Right atrium auricular region (tissue), 2 donors: ENCODE measurements at regions not wholly inside any gene's neighbourhood (a gene's known extent, or its start where the extent isn't known, plus 50 kb on each side); places are given as distances from the start of the nearest gene placed in this dataset.

Source experiments
- DNase-seq: peaks from one replicate; pipeline ENCODE4 v3.0.0-alpha.2; 2019; ENCODE audit warnings: low spot score
- H3K27ac ChIP-seq, 2 donors: fragments of 200-600 bp; sonication (generic); 1 replicate in 1 of 2; 2 replicates in 1 of 2; pipeline ENCODE4 v1.5.1; 2016 to 2019
- H3K27me3 ChIP-seq, 2 donors: fragments of 200-600 bp; sonication (generic); one replicate each; pipeline versions ENCODE4 v1.5.1 to v1.6.0; 2017 to 2019
- H3K36me3 ChIP-seq: fragments of 200-600 bp; sonication (generic); one replicate; pipeline ENCODE4 v1.5.1; 2016
- H3K4me1 ChIP-seq, 2 donors: fragments of 200-600 bp; sonication (generic); one replicate each; pipeline versions ENCODE4 v1.5.1 to v1.6.0; 2017 to 2019
- H3K4me3 ChIP-seq, 2 donors: fragments of 200-600 bp; sonication (generic); 1 replicate in 1 of 2; 2 replicates in 1 of 2; pipeline ENCODE4 v1.5.1; 2017 to 2019; ENCODE audit warnings: mild to moderate bottlenecking in 1 of 2, moderate library complexity in 1 of 2
- H3K9me3 ChIP-seq, 2 donors: fragments of 200-600 bp; sonication (generic); one replicate each; pipeline ENCODE4 v1.5.1; 2019
- TF ChIP-seq, protein P1 (sequence below), 2 donors: fragments of 200-600 bp; sonication (generic); IDR thresholded peaks; one replicate each; pipeline ENCODE4 v1.5.1; 2019; ENCODE audit warnings: antibody characterized with exemption in 2 of 2

DNA sequence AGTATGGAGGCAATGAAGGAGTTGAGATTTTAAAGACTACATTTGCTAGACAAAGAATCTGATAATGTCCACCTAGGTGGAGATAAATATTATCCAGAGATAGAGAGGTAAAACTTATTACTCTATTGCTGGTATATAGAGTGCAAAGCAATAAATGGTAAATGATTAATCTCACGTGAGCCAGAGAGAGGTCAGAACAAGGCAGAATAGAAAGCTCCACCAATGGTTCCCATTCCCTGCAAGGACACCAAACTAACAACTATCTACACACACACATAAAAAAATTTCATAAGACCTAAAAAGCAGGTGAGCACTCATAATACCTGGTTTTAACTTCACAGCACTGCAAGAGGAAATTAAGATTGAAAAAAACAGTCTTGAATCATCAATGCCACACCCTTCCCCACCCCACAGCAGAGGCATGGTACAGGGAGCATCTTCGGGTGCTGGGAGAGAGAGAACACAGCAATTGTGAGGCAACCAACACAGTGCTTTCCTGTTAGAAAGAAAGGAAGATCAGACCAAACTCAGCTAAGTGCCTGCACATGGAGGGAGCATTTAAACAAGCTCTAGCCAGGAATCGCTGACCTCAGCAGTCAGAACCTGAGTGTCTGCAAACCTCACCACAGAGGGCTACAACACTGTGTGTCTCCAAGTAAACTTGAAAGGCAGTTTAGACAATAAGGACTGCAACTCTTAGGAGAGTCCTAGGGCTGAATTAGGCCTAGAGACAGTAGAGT lies 1432.6 kb upstream of the TMEFF2 start:
- TF ChIP-seq, protein P1, sequence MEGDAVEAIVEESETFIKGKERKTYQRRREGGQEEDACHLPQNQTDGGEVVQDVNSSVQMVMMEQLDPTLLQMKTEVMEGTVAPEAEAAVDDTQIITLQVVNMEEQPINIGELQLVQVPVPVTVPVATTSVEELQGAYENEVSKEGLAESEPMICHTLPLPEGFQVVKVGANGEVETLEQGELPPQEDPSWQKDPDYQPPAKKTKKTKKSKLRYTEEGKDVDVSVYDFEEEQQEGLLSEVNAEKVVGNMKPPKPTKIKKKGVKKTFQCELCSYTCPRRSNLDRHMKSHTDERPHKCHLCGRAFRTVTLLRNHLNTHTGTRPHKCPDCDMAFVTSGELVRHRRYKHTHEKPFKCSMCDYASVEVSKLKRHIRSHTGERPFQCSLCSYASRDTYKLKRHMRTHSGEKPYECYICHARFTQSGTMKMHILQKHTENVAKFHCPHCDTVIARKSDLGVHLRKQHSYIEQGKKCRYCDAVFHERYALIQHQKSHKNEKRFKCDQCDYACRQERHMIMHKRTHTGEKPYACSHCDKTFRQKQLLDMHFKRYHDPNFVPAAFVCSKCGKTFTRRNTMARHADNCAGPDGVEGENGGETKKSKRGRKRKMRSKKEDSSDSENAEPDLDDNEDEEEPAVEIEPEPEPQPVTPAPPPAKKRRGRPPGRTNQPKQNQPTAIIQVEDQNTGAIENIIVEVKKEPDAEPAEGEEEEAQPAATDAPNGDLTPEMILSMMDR (IDR thresholded peaks at IDR 0.05), result no peak
- H3K36me3 ChIP-seq, result no peaks in the 10 kb centered on the region
- no peaks in the 10 kb centered on the region for H3K4me1 ChIP-seq
- no peak overlapping the region for H3K4me3 ChIP-seq
- H3K27me3 ChIP-seq, result no peaks in the 10 kb centered on the region
- H3K27ac ChIP-seq, result no peak overlapping the region
- H3K9me3 ChIP-seq, result no peaks in the 10 kb centered on the region
- DNase-seq, result no peak

DNA sequence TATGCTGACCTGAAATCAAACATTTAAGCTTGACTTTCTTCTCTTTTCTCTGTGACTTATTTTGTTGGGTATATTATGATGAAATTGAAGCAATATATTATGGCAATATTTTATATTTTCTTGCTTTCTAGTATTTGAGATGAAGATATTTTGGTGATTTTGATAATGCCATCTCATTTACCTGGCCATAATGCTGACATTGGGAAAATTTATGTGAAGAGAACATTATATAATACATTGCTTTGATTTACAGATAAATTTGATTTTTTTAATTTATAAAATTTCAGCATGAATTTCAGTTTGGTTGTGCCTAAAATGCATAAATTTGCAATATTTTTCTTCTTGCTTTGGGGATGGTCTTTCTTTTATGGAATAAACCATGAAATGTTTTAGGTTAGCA lies 1413.7 kb upstream of the TMEFF2 start:
- Histone ChIP-seq H3K27me3 (no peaks in the 10 kb centered on the region), H3K4me1 (no peaks in the 10 kb centered on the region), H3K9me3 (no peaks in the 10 kb centered on the region), H3K4me3 (no peak overlapping the region), H3K36me3 (no peaks in the 10 kb centered on the region), H3K27ac (no peak overlapping the region)
- TF ChIP-seq, protein P1 (IDR thresholded peaks at IDR 0.05), result no peak
- DNase-seq, result no peak

DNA sequence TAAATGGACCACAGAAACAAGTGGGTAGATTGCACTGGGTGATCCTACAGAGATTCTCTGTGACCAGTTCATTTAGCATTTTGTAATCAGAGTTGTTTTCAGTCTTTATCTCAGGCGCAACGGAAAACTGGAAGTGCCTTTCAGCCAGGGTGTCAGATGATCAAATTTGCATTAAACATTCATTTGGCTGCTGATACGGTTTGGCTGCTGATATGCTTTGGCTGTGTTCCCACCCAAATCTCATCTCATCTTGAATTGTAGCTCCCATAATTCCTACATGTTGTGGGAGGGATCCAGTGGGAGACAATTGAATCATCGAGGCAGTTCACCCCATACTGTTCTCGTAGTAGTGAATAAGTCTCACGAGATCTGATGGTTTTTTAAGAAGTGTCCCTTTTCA lies 1396.1 kb upstream of the TMEFF2 start:
- Histone ChIP-seq H3K36me3 (no peaks in the 10 kb centered on the region), H3K27me3 (no peaks in the 10 kb centered on the region), H3K9me3 (peaks cover 0 to 11% of the 10 kb centered on the region in 2 donors), H3K4me1 (no peaks in the 10 kb centered on the region), H3K4me3 (no peak overlapping the region), H3K27ac (no peak overlapping the region)
- DNase-seq, result no peak
- TF ChIP-seq, protein P1 (IDR thresholded peaks at IDR 0.05), result no peak

DNA sequence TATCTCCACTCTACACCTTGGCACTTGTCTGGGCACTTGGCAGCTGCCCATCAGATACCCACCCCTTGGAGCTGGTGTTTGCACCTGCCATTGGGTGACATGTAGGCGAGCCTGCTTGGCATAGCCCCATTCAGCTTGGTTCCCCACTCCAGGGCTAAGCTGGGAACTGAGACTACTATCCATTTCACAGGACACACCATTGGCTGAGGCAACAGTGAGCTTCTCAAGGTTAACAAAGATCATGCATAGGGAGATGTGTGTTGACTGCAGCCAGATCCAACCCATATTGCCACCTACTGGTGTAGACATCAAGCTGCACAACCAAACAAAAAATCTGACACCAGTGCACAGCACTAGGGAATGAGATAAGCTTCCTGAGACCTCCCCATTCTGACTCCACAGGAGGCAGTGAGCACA lies 1389.8 kb upstream of the TMEFF2 start:
- H3K36me3 ChIP-seq, result no peaks in the 10 kb centered on the region
- no peak for DNase-seq

DNA sequence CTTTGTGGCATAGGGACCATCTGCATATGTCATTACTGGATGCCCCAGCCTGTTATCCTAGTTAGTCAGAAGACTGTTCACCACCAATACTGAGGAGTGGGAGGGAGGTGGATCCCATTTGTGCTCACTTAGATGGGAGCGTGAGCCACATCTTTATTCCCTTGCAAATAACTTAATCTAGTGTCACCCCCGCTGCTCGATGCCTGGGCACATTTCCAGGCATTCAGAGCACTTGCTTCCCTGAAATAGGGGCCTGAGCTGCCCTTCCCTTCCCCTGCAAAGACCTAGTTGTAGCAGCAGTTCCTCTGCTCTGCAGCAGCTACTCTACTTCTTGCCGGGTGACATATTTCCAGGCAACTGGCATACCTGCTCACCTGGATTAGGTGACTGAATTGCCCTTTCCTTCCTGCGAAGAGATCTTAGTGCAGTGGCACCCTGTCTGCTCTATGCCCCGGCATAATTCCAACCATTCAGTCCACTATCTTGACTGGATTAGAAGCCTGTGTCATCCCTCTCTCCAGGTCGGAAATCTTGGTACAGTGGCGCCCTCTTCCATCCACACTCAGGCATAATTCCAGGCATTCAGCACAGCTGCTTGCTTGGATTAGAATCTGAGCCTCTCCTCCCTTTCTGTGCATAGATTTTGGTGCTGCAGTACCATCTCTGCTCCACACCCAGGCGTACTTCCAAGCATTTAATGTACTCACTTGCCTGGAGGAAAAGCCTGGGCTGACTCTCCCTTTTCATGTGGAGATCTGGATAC lies 1389.1 kb upstream of the TMEFF2 start:
- TF ChIP-seq, protein P1 (IDR thresholded peaks at IDR 0.05), result no peak
- no peaks in the 10 kb centered on the region for H3K27me3 ChIP-seq
- no peak overlapping the region for H3K4me3 ChIP-seq
- DNase-seq, result no peak
- H3K36me3 ChIP-seq, result no peaks in the 10 kb centered on the region
- H3K27ac ChIP-seq, result no peak overlapping the region
- peaks cover 0 to 17% of the 10 kb centered on the region in 2 donors for H3K9me3 ChIP-seq
- H3K4me1 ChIP-seq, result no peaks in the 10 kb centered on the region

More for the DNA sequence above, 1389.8 kb upstream of the TMEFF2 start:
- H3K27ac ChIP-seq, result no peak overlapping the region
- H3K4me3 ChIP-seq, result no peak overlapping the region
- H3K27me3 ChIP-seq, result no peaks in the 10 kb centered on the region
- H3K4me1 ChIP-seq, result no peaks in the 10 kb centered on the region
- TF ChIP-seq, protein P1 (IDR thresholded peaks at IDR 0.05), result no peak
- H3K9me3 ChIP-seq, result peaks cover 0 to 16% of the 10 kb centered on the region in 2 donors
